Liver (tissue), 8 donors: ENCODE measurements at regions not wholly inside any gene's neighbourhood (a gene's known extent, or its start where the extent isn't known, plus 50 kb on each side); places are given as distances from the start of the nearest gene placed in this dataset.

Experiments
- DNase-seq: peaks from one replicate; pipeline ENCODE4 v3.0.0-alpha.2; 2017; ENCODE audit warnings: low spot score
- H3K27ac ChIP-seq, 2 donors: one replicate each; pipeline ENCODE4 v1.7.0; 2013; ENCODE audit warnings: inconsistent platforms in 2 of 2, low read length in 2 of 2, control low read depth in 1 of 2, low read depth in 1 of 2, mild to moderate bottlenecking in 1 of 2
- H3K27me3 ChIP-seq, 4 donors: one replicate each; pipeline versions ENCODE4 v1.6.1 to v1.7.0; 2013; ENCODE audit warnings: low read length in 3 of 4, inconsistent platforms in 1 of 4, mild to moderate bottlenecking in 1 of 4, moderate library complexity in 1 of 4; ENCODE audit not compliant: control insufficient read depth in 4 of 4, insufficient read depth in 4 of 4
- H3K36me3 ChIP-seq, 4 donors: one replicate each; pipeline versions ENCODE4 v1.6.1 to v1.7.0; 2013; ENCODE audit warnings: low read length in 3 of 4, mild to moderate bottlenecking in 3 of 4, low read depth in 1 of 4, moderate library complexity in 1 of 4; ENCODE audit not compliant: control insufficient read depth in 4 of 4, insufficient read depth in 3 of 4
- H3K4me1 ChIP-seq, 4 donors: one replicate each; pipeline versions ENCODE4 v1.6.1 to v1.7.0; 2013; ENCODE audit warnings: low read length in 3 of 4, mild to moderate bottlenecking in 3 of 4, moderate library complexity in 1 of 4; ENCODE audit not compliant: control insufficient read depth in 4 of 4, insufficient read depth in 4 of 4
- H3K4me3 ChIP-seq, 3 donors: one replicate each; pipeline versions ENCODE4 v1.6.1 to v1.7.0; 2013; ENCODE audit warnings: low read length in 3 of 3, control low read depth in 1 of 3, low read depth in 1 of 3, mild to moderate bottlenecking in 1 of 3
- H3K9ac ChIP-seq, 2 donors: one replicate each; pipeline ENCODE4 v1.7.0; 2013; ENCODE audit warnings: low read length in 2 of 2, mild to moderate bottlenecking in 2 of 2, moderate library complexity in 2 of 2, control low read depth in 1 of 2, low read depth in 1 of 2
- H3K9me3 ChIP-seq, 4 donors: one replicate each; pipeline versions ENCODE4 v1.6.1 to v1.7.0; 2013; ENCODE audit warnings: low read length in 3 of 4; ENCODE audit not compliant: control insufficient read depth in 4 of 4
- CTCF ChIP-seq: fragments of 150-350 bp; IDR thresholded peaks from 2 replicates; pipeline ENCODE4 v1.5.1; 2017; ENCODE audit warnings: improper control_type of control experiment, low read depth, low read length; ENCODE audit not compliant: missing input control
- EGR1 ChIP-seq, 2 donors: IDR thresholded peaks; 2 replicates each; pipeline ENCODE4 v1.6.1; 2016 to 2018; ENCODE audit warnings: antibody characterized with exemption in 2 of 2, low read depth in 2 of 2
- FOXA1 ChIP-seq: IDR thresholded peaks from 2 replicates; pipeline ENCODE4 v1.6.1; 2016; ENCODE audit warnings: antibody characterized with exemption
- FOXA2 ChIP-seq: IDR thresholded peaks from 2 replicates; pipeline ENCODE4 v1.6.1; 2016; ENCODE audit warnings: antibody characterized with exemption
- GABPA ChIP-seq, 2 donors: IDR thresholded peaks in 1 of 2; conservative IDR thresholded peaks in 1 of 2; 2 replicates each; pipeline ENCODE4 v1.6.1; 2016; ENCODE audit warnings: antibody characterized with exemption in 2 of 2, mild to moderate bottlenecking in 1 of 2, moderate library complexity in 1 of 2
- HNF4G ChIP-seq: IDR thresholded peaks from 2 replicates; pipeline ENCODE4 v1.6.1; 2016; ENCODE audit warnings: antibody characterized with exemption
- JUND ChIP-seq, 2 donors: IDR thresholded peaks; 2 replicates each; pipeline ENCODE4 v1.6.1; 2016; ENCODE audit warnings: antibody characterized with exemption in 2 of 2
- MAX ChIP-seq: IDR thresholded peaks from 2 replicates; pipeline ENCODE4 v1.6.1; 2016; ENCODE audit warnings: antibody characterized with exemption
- NR2F2 ChIP-seq: IDR thresholded peaks from 2 replicates; pipeline ENCODE4 v1.6.1; 2016; ENCODE audit warnings: antibody characterized with exemption
- RAD21 ChIP-seq, 2 donors: IDR thresholded peaks; 2 replicates each; pipeline ENCODE4 v1.6.1; 2016; ENCODE audit warnings: antibody characterized with exemption in 2 of 2, mild to moderate bottlenecking in 2 of 2
- REST ChIP-seq: IDR thresholded peaks from 2 replicates; pipeline ENCODE4 v1.6.1; 2016; ENCODE audit warnings: antibody characterized with exemption, mild to moderate bottlenecking
- RXRA ChIP-seq, 2 donors: IDR thresholded peaks; 2 replicates each; pipeline ENCODE4 v1.6.1; 2017 to 2018; ENCODE audit warnings: antibody characterized with exemption in 2 of 2, mild to moderate bottlenecking in 1 of 2
- SP1 ChIP-seq: IDR thresholded peaks from 2 replicates; pipeline ENCODE4 v1.6.1; 2018; ENCODE audit warnings: antibody characterized with exemption, mild to moderate bottlenecking
- TAF1 ChIP-seq: conservative IDR thresholded peaks from 2 replicates; pipeline ENCODE4 v1.6.1; 2016; ENCODE audit warnings: antibody characterized with exemption, mild to moderate bottlenecking
- YY1 ChIP-seq: IDR thresholded peaks from 2 replicates; pipeline ENCODE4 v1.6.1; 2016; ENCODE audit warnings: antibody characterized with exemption, mild to moderate bottlenecking
- ZBTB33 ChIP-seq: IDR thresholded peaks from 2 replicates; pipeline ENCODE4 v1.6.1; 2016; ENCODE audit warnings: antibody characterized with exemption
- WGBS: extraction: QIAGEN DNeasy Blood & Tissue Kit; methylation state at CpG from one replicate; pipeline ENCODE4 v1.1.7; 2013; 5-methylcytosine and 5-hydroxymethylcytosine counted together
- donor health status: healthy.
- donor health status: healthy.
- donor health status: healthy.
- donor health status: healthy.
- donor health status: healthy.

GRCh38 chr5:118435131-118435530 is 553.2 kb downstream of the DTWD2 start:
- no peak overlapping the region for H3K27ac ChIP-seq
- no peak overlapping the region for H3K9ac ChIP-seq
- TF ChIP-seq EGR1 (IDR thresholded peaks at IDR 0.05; ENCODE audit: low read depth in 2 of 2) (no peak), RAD21 (IDR thresholded peaks at IDR 0.05) (no peak), SP1 (no peak), CTCF (no peak), ZBTB33 (no peak), YY1 (no peak), GABPA (IDR thresholded peaks at IDR 0.05 in 1 of 2, conservative IDR thresholded peaks at IDR 0.05 in 1 of 2) (no peak), NR2F2 (no peak), FOXA2 (no peak), HNF4G (no peak), JUND (IDR thresholded peaks at IDR 0.05) (no peak), TAF1 (no peak)
- no peaks in the 10 kb centered on the region for H3K36me3 ChIP-seq
- H3K4me1 ChIP-seq = no peaks in the 10 kb centered on the region
- no peaks in the 10 kb centered on the region for H3K27me3 ChIP-seq
- DNase-seq = no peak
- no peaks in the 10 kb centered on the region for H3K9me3 ChIP-seq
- H3K4me3 ChIP-seq = no peak overlapping the region
- 75% methylated on average over 4 of the region's 4 CpGs for WGBS

- Histone ChIP-seq H3K9me3 (no peaks in the 10 kb centered on the region), H3K27me3 (no peaks in the 10 kb centered on the region), H3K9ac (no peak overlapping the region), H3K27ac (no peak overlapping the region), H3K4me1 (no peaks in the 10 kb centered on the region), H3K4me3 (no peak overlapping the region), H3K36me3 (no peaks in the 10 kb centered on the region)
- TF ChIP-seq RXRA (IDR thresholded peaks at IDR 0.05) = no peak
- no peak for TF ChIP-seq EGR1 (IDR thresholded peaks at IDR 0.05; ENCODE audit: low read depth in 2 of 2)
- TF ChIP-seq TAF1 = no peak
- TF ChIP-seq REST = no peak
- TF ChIP-seq FOXA1 = no peak
- TF ChIP-seq RAD21 (IDR thresholded peaks at IDR 0.05) = no peak
- TF ChIP-seq GABPA (IDR thresholded peaks at IDR 0.05 in 1 of 2, conservative IDR thresholded peaks at IDR 0.05 in 1 of 2) = no peak
- no peak for TF ChIP-seq NR2F2
- TF ChIP-seq MAX = no peak
- WGBS = 79% methylated on average over 2 of the region's 2 CpGs
- no peak for DNase-seq
Observed at GRCh38 chr5:118434522-118434921, 553.8 kb downstream of the DTWD2 start.
